H1 (cell line): ENCODE measurements at regions not wholly inside any gene's neighbourhood (a gene's known extent, or its start where the extent isn't known, plus 50 kb on each side); places are given as distances from the start of the nearest gene placed in this dataset.

Source experiments
- CTCF ChIA-PET: fragments of 300-600 bp; sonication (Branson Sonifier 250); formaldehyde crosslinking; loops from one replicate; lab custom pipeline; 2021; ENCODE audit not compliant: partially characterized antibody; lab: Charles Lee
- POLR2A ChIA-PET: fragments of 300-600 bp; sonication (Branson Sonifier 250); formaldehyde crosslinking; loops from one replicate; lab custom pipeline; 2021; ENCODE audit warnings: inconsistent platforms; ENCODE audit not compliant: partially characterized antibody; lab: Charles Lee
- DNase-seq, 2 experiments: peaks; one replicate each; pipeline versions ENCODE4 v3.0.0 to v3.0.0-alpha.2; 2010 to 2022; ENCODE audit warnings: low spot score in 2 of 2, low read depth in 1 of 2, mixed read lengths in 1 of 2
- FAIRE-seq: peaks from 2 replicates; lab custom pipeline; 2011; peaks lifted over from hg19 to GRCh38; lab: Jason Lieb, UNC
- H2AFZ ChIP-seq: 2 replicates; pipeline ENCODE4 v1.8.1; 2012; ENCODE audit warnings: low read length, inconsistent platforms
- H2AK5ac ChIP-seq: 2 replicates; pipeline ENCODE4 v1.6.1; 2013; ENCODE audit warnings: low read depth, low read length
- H2BK120ac ChIP-seq: replicated peaks from 2 replicates; pipeline ENCODE3; 2013; ENCODE audit warnings: low read depth, low read length, inconsistent platforms
- H2BK12ac ChIP-seq: 2 replicates; pipeline ENCODE4 v1.6.1; 2013; ENCODE audit warnings: low read depth, low read length
- H2BK15ac ChIP-seq: 2 replicates; pipeline ENCODE4 v1.6.1; 2013; ENCODE audit warnings: low read length
- H2BK20ac ChIP-seq: 2 replicates; pipeline ENCODE4 v1.6.1; 2013; ENCODE audit warnings: low read length
- H2BK5ac ChIP-seq: 2 replicates; pipeline ENCODE4 v1.6.1; 2013; ENCODE audit warnings: low read depth, low read length
- H3K14ac ChIP-seq: 2 replicates; pipeline ENCODE4 v1.6.1; 2013; ENCODE audit warnings: inconsistent platforms; ENCODE audit not compliant: insufficient read length
- H3K18ac ChIP-seq: 2 replicates; pipeline ENCODE4 v1.6.1; 2013; ENCODE audit warnings: low read length; ENCODE audit errors: extremely low read depth
- H3K23ac ChIP-seq: 2 replicates; pipeline ENCODE4 v1.6.1; 2013; ENCODE audit warnings: inconsistent platforms; ENCODE audit not compliant: insufficient read length
- H3K23me2 ChIP-seq: 2 replicates; pipeline ENCODE4 v1.6.1; 2013; ENCODE audit warnings: low read depth, low read length
- H3K27ac ChIP-seq: 2 replicates; pipeline ENCODE4 v1.6.1; 2011; ENCODE audit warnings: low read depth, low read length, inconsistent platforms
- H3K27me3 ChIP-seq, 4 experiments: replicated peaks in 1 of 4; 1 replicate in 1 of 4; 2 replicates in 3 of 4; pipeline versions ENCODE4 v1.6.1 to v1.8.1; 2011 to 2013; ENCODE audit warnings: low read length in 3 of 4, mild to moderate bottlenecking in 3 of 4, inconsistent platforms in 2 of 4, mixed read lengths in 2 of 4, moderate library complexity in 1 of 4; ENCODE audit not compliant: control insufficient read depth in 3 of 4, insufficient read depth in 3 of 4; ENCODE audit errors: extremely low read depth in 1 of 4
- H3K36me3 ChIP-seq, 4 experiments: 2 replicates each; pipeline versions ENCODE4 v1.6.1 to v1.8.1; 2011 to 2013; ENCODE audit warnings: mild to moderate bottlenecking in 4 of 4, low read length in 3 of 4, moderate library complexity in 2 of 4, control low read depth in 1 of 4, inconsistent platforms in 1 of 4; ENCODE audit not compliant: insufficient read depth in 4 of 4, control insufficient read depth in 2 of 4
- H3K4ac ChIP-seq: replicated peaks from 2 replicates; pipeline ENCODE3; 2013; ENCODE audit warnings: low read length, low read depth, mixed read lengths, inconsistent platforms; ENCODE audit not compliant: insufficient read length
- H3K4me1 ChIP-seq, 4 experiments: replicated peaks in 1 of 4; 1 replicate in 1 of 4; 2 replicates in 3 of 4; pipeline versions ENCODE4 v1.6.1 to v1.8.1; 2011 to 2013; ENCODE audit warnings: low read length in 3 of 4, inconsistent platforms in 2 of 4, mixed read lengths in 1 of 4; ENCODE audit not compliant: insufficient read depth in 4 of 4, control insufficient read depth in 3 of 4
- H3K4me2 ChIP-seq, 2 experiments: 2 replicates each; pipeline versions ENCODE4 v1.6.1 to v1.8.1; 2011 to 2013; ENCODE audit warnings: low read depth in 2 of 2, low read length in 2 of 2, control low read depth in 1 of 2, inconsistent platforms in 1 of 2, mild to moderate bottlenecking in 1 of 2; ENCODE audit not compliant: insufficient read depth in 1 of 2
- H3K4me3 ChIP-seq, 4 experiments: fragments of 200-600, 300-600 bp in 1 of 4; sonication (generic), shearing (Covaris generic), sonication (Bioruptor Twin) in 1 of 4; 2 replicates each; pipeline versions ENCODE4 v1.5.1 to v1.8.1; 2011 to 2016; ENCODE audit warnings: low read length in 4 of 4, low read depth in 3 of 4, control low read depth in 2 of 4, inconsistent platforms in 2 of 4, mild to moderate bottlenecking in 2 of 4, mixed read lengths in 1 of 4, moderate library complexity in 1 of 4; ENCODE audit not compliant: insufficient read depth in 2 of 4; ENCODE audit errors: extremely low read depth in 1 of 4
- H3K56ac ChIP-seq: replicated peaks from 2 replicates; pipeline ENCODE3; 2013; ENCODE audit warnings: low read depth, mild to moderate bottlenecking, mixed read lengths, low read length, inconsistent platforms; ENCODE audit not compliant: insufficient read length
- H3K79me1 ChIP-seq: 2 replicates; pipeline ENCODE4 v1.6.1; 2013; ENCODE audit warnings: low read depth, low read length, control low read depth
- H3K79me2 ChIP-seq, 2 experiments: 2 replicates each; pipeline versions ENCODE4 v1.6.1 to v1.8.1; 2012 to 2013; ENCODE audit warnings: low read length in 2 of 2, mild to moderate bottlenecking in 2 of 2, inconsistent platforms in 1 of 2; ENCODE audit not compliant: insufficient read depth in 2 of 2, control insufficient read depth in 1 of 2
- H3K9ac ChIP-seq, 4 experiments: replicated peaks in 1 of 4; 1 replicate in 1 of 4; 2 replicates in 3 of 4; pipeline versions ENCODE4 v1.6.1 to v1.8.1; 2011 to 2013; ENCODE audit warnings: low read depth in 3 of 4, low read length in 3 of 4, control low read depth in 2 of 4, mild to moderate bottlenecking in 2 of 4, moderate library complexity in 2 of 4, inconsistent platforms in 1 of 4; ENCODE audit errors: extremely low read depth in 1 of 4
- H3K9me3 ChIP-seq, 2 experiments: 2 replicates each; pipeline versions ENCODE4 v1.6.1 to v1.8.1; 2012 to 2013; ENCODE audit warnings: mild to moderate bottlenecking in 2 of 2, moderate library complexity in 2 of 2, control low read depth in 1 of 2, inconsistent platforms in 1 of 2, low read depth in 1 of 2, low read length in 1 of 2, mixed read lengths in 1 of 2; ENCODE audit not compliant: insufficient read depth in 2 of 2
- H4K20me1 ChIP-seq, 2 experiments: replicated peaks in 1 of 2; 2 replicates each; pipeline versions ENCODE3 to v1.8.1; 2011 to 2013; ENCODE audit warnings: inconsistent platforms in 2 of 2, low read length in 2 of 2, mild to moderate bottlenecking in 1 of 2; ENCODE audit not compliant: insufficient read depth in 2 of 2, control insufficient read depth in 1 of 2
- H4K5ac ChIP-seq: 2 replicates; pipeline ENCODE4 v1.6.1; 2013; ENCODE audit warnings: low read length, low read depth, mixed read lengths, inconsistent platforms; ENCODE audit not compliant: insufficient read length
- H4K8ac ChIP-seq: 2 replicates; pipeline ENCODE4 v1.8.0; 2013; ENCODE audit warnings: mild to moderate bottlenecking, moderate library complexity, low read length, inconsistent platforms; ENCODE audit not compliant: insufficient read depth; ENCODE audit errors: extremely low read depth
- H4K91ac ChIP-seq: replicated peaks from 2 replicates; pipeline ENCODE3; 2013; ENCODE audit warnings: low read length, mixed read lengths, inconsistent platforms; ENCODE audit not compliant: insufficient read length
- ASH2L ChIP-seq: fragments of 200-600, 300-600 bp; sonication (generic); IDR thresholded peaks from one replicate; pipeline ENCODE4 v1.7.1; 2017; ENCODE audit warnings: low read length
- CBX5 ChIP-seq: fragments of 300-800, 300-1000 bp; sonication (generic); IDR thresholded peaks from 2 replicates; pipeline ENCODE4 v1.7.1; 2016; ENCODE audit warnings: antibody characterized with exemption, low read length, low read depth
- CHD2 ChIP-seq: IDR thresholded peaks from 2 replicates; pipeline ENCODE4 v1.6.1; 2012; ENCODE audit warnings: low read length, improper control_type of control experiment
- CTBP2 ChIP-seq: IDR thresholded peaks from 2 replicates; pipeline ENCODE4 v1.7.0; 2011; ENCODE audit warnings: borderline replicate concordance, mild to moderate bottlenecking, moderate library complexity, mixed read lengths, low read length; ENCODE audit not compliant: insufficient read depth, insufficient read length
- JUN ChIP-seq: IDR thresholded peaks from 2 replicates; pipeline ENCODE4 v1.6.1; 2011; ENCODE audit warnings: low read depth, mild to moderate bottlenecking, improper control_type of control experiment, low read length
- YY1 ChIP-seq: IDR thresholded peaks from 2 replicates; pipeline ENCODE4 v1.6.1; 2011; ENCODE audit warnings: low read depth, mild to moderate bottlenecking, low read length
- WGBS, 2 experiments: shearing (Covaris generic) in 1 of 2; methylation state at CpG; one replicate each; pipeline versions ENCODE4 v1.1.6 to v1.1.7; 2013 to 2015; ENCODE audit warnings: low lambda C conversion rate in 2 of 2, mixed read lengths in 2 of 2, inconsistent platforms in 1 of 2, low coverage in 1 of 2, missing lambda C conversion rate in 1 of 2; ENCODE audit not compliant: insufficient replicate concordance in 2 of 2, insufficient coverage in 1 of 2, insufficient read length in 1 of 2; ENCODE audit errors: extremely low coverage in 1 of 2, missing lambda C conversion rate in 1 of 2; 5-methylcytosine and 5-hydroxymethylcytosine counted together
- TF ChIP-seq, protein P1 (sequence below): IDR thresholded peaks from 2 replicates; pipeline ENCODE4 v1.6.1; 2012; ENCODE audit warnings: inconsistent platforms

DNA sequence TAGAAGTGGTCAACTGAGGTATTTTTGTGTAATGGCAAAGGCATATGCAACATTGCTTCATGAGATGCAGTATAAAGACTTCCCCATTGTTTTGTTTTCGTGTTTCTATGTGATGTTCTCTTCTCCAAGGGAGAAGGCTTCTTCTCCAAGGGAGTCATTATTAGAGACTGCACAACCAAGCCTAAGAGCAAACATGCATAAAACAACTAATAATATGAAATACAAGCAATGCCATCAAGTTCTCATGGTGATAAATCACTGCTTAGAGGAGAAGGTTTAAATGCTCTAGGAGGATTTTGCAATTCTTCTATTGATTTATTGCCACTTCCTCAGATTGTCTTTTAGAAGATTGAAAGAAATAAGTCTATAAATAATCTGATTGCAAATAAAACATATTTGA lies 524.4 kb downstream of the IRS1 start:
- H2BK120ac ChIP-seq, result no peak overlapping the region
- no peaks in the 10 kb centered on the region for H3K36me3 ChIP-seq
- H2BK15ac ChIP-seq, result no peak overlapping the region
- no peak overlapping the region for H2BK12ac ChIP-seq
- H4K8ac ChIP-seq, result no peak overlapping the region
- 50% methylated on average over 1 of the region's 1 CpG; no CpG with 5 or more reads in 1 of the 2 experiments for WGBS, 2 experiments
- H4K5ac ChIP-seq, result no peak overlapping the region
- H3K23ac ChIP-seq, result no peak overlapping the region
- H3K27me3 ChIP-seq, result no peaks in the 10 kb centered on the region
- H4K91ac ChIP-seq, result no peak overlapping the region
- no peak overlapping the region for H3K18ac ChIP-seq
- TF ChIP-seq JUN (no peak), ASH2L (no peak), YY1 (no peak), CHD2 (no peak), CBX5 (no peak), CTBP2 (no peak)
- TF ChIP-seq, protein P1, sequence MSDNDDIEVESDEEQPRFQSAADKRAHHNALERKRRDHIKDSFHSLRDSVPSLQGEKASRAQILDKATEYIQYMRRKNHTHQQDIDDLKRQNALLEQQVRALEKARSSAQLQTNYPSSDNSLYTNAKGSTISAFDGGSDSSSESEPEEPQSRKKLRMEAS, result no peak
- H3K9ac ChIP-seq, result no peak overlapping the region
- no peak overlapping the region for H3K4me2 ChIP-seq
- H3K4me1 ChIP-seq, result no peaks in the 10 kb centered on the region
- H2BK5ac ChIP-seq, result no peak overlapping the region
- no peaks in the 10 kb centered on the region for H3K9me3 ChIP-seq
- FAIRE-seq (no peak), DNase-seq (no peak)
- H2AFZ ChIP-seq, result no peak overlapping the region
- no peaks in the 10 kb centered on the region for H3K79me1 ChIP-seq
- H3K23me2 ChIP-seq, result no peaks in the 10 kb centered on the region
- POLR2A ChIA-PET, result no interaction called here
- no peak overlapping the region for H2AK5ac ChIP-seq
- H3K4ac ChIP-seq, result no peak overlapping the region
- no peak overlapping the region for H3K4me3 ChIP-seq
- no peak overlapping the region for H3K56ac ChIP-seq
- no peaks in the 10 kb centered on the region for H3K79me2 ChIP-seq
- no peaks in the 10 kb centered on the region for H4K20me1 ChIP-seq
- no peak overlapping the region for H2BK20ac ChIP-seq
- no peak overlapping the region for H3K27ac ChIP-seq
- no peak overlapping the region for H3K14ac ChIP-seq
- CTCF ChIA-PET, result no interaction called here
